ENCODE measurements at regions not wholly inside any gene's neighbourhood (a gene's known extent, or its start where the extent isn't known, plus 50 kb on each side); places are given as distances from the start of the nearest gene placed in this dataset.

- H3K4me1 ChIP-seq (replicated peaks in 1 of 4; ENCODE audit: control insufficient read depth in 3 of 4, insufficient read depth in 4 of 4, low read length in 3 of 4) = peaks cover 0 to 2% (median 0%) of the 10 kb centered on the region in 4 experiments; a peak in 1 of 7 replicates
- no peak overlapping the region for H2BK5ac ChIP-seq (ENCODE audit: low read depth, low read length)
- H3K27ac ChIP-seq (ENCODE audit: low read depth, low read length) = no peak overlapping the region
- no peak overlapping the region for H3K56ac ChIP-seq (replicated peaks; ENCODE audit: insufficient read length, low read depth, low read length)
- H3K9me3 ChIP-seq (ENCODE audit: insufficient read depth in 2 of 2, low read depth in 1 of 2, low read length in 1 of 2) = no peaks in the 10 kb centered on the region
- FAIRE-seq = no peak
- H4K20me1 ChIP-seq (replicated peaks in 1 of 2; ENCODE audit: control insufficient read depth in 1 of 2, insufficient read depth in 2 of 2, low read length in 2 of 2) = peaks cover 0 to 2% of the 10 kb centered on the region in 2 experiments
- DNase-seq (ENCODE audit: low read depth in 1 of 2, low spot score in 2 of 2) = no peak
- TF ChIP-seq SRF (IDR thresholded peaks at IDR 0.05; ENCODE audit: low read depth, low read length) (no peak), SIN3A (conservative IDR thresholded peaks at IDR 0.05 in 1 of 2, IDR thresholded peaks at IDR 0.05 in 1 of 2; ENCODE audit: low read depth in 1 of 2, low read length in 2 of 2) (no peak), FOSL1 (IDR thresholded peaks at IDR 0.05; ENCODE audit: insufficient read depth, low read depth, low read length) (no peak)
- H2AK5ac ChIP-seq (ENCODE audit: low read depth, low read length) = no peak overlapping the region
- H3K18ac ChIP-seq (ENCODE audit: extremely low read depth, low read length) = no peak overlapping the region
- H3K4me2 ChIP-seq (ENCODE audit: insufficient read depth in 1 of 2, low read depth in 2 of 2, low read length in 2 of 2) = no peak overlapping the region
- H3K27me3 ChIP-seq (replicated peaks in 1 of 4; ENCODE audit: control insufficient read depth in 3 of 4, extremely low read depth in 1 of 4, insufficient read depth in 3 of 4, low read length in 3 of 4) = no peaks in the 10 kb centered on the region
- no peak overlapping the region for H3K23ac ChIP-seq (ENCODE audit: insufficient read length)
- H2BK120ac ChIP-seq (replicated peaks; ENCODE audit: low read depth, low read length) = no peak overlapping the region
- no peak overlapping the region for H2AFZ ChIP-seq (ENCODE audit: low read length)
- no peak overlapping the region for H2BK20ac ChIP-seq (ENCODE audit: low read length)
- CTCF ChIA-PET (ENCODE audit: partially characterized antibody) = interaction anchor here (9.0 kb wide), 1 partner anchor 21 kb away, joined by 55 read pairs; no protein-coding TSS in a partner anchor
- WGBS, 2 experiments (ENCODE audit: extremely low coverage in 1 of 2, insufficient coverage in 1 of 2, insufficient read length in 1 of 2, insufficient replicate concordance in 2 of 2, low coverage in 1 of 2, low lambda C conversion rate in 2 of 2, missing lambda C conversion rate in 1 of 2) = 85% methylated on average over 9 of the region's 9 CpGs; no CpG with 5 or more reads in 1 of the 2 experiments
- no peak overlapping the region for H3K9ac ChIP-seq (replicated peaks in 1 of 4; ENCODE audit: extremely low read depth in 1 of 4, low read depth in 3 of 4, low read length in 3 of 4)
- no peak overlapping the region for H4K8ac ChIP-seq (ENCODE audit: extremely low read depth, insufficient read depth, low read length)
- POLR2A ChIA-PET (ENCODE audit: partially characterized antibody) = no interaction called here
- no peak overlapping the region for H3K4ac ChIP-seq (replicated peaks; ENCODE audit: insufficient read length, low read depth, low read length)
- H3K4me3 ChIP-seq (ENCODE audit: extremely low read depth in 1 of 4, insufficient read depth in 2 of 4, low read depth in 3 of 4, low read length in 4 of 4) = no peak overlapping the region
- H3K79me1 ChIP-seq (ENCODE audit: low read depth, low read length) = no peaks in the 10 kb centered on the region
- H2BK15ac ChIP-seq (ENCODE audit: low read length) = no peak overlapping the region
- H2BK12ac ChIP-seq (ENCODE audit: low read depth, low read length) = no peak overlapping the region
- H4K5ac ChIP-seq (ENCODE audit: insufficient read length, low read depth, low read length) = no peak overlapping the region
- H3K23me2 ChIP-seq (ENCODE audit: low read depth, low read length) = peaks cover 7% of the 10 kb centered on the region; the same call in 1 of the 2 replicates
- no peak overlapping the region for H4K91ac ChIP-seq (replicated peaks; ENCODE audit: insufficient read length, low read length)
- H3K79me2 ChIP-seq (ENCODE audit: control insufficient read depth in 1 of 2, insufficient read depth in 2 of 2, low read length in 2 of 2) = no peaks in the 10 kb centered on the region
- no peaks in the 10 kb centered on the region for H3K36me3 ChIP-seq (ENCODE audit: control insufficient read depth in 2 of 4, insufficient read depth in 4 of 4, low read length in 3 of 4)
- H3K14ac ChIP-seq (ENCODE audit: insufficient read length) = no peak overlapping the region
Observed at GRCh38 chr21:41634858-41635257, 126.9 kb upstream of the TMPRSS2 start.

Data from H1 (cell line).